ENCODE measurements at regions not wholly inside any gene's neighbourhood (a gene's known extent, or its start where the extent isn't known, plus 50 kb on each side); places are given as distances from the start of the nearest gene placed in this dataset.

GRCh38 chr2:226213717-226214116 is 585.9 kb downstream of the IRS1 start:
- DNase-seq (ENCODE audit: low read depth): peak; percentile 4

- DNase-seq (ENCODE audit: low read depth): peak; percentile 14
Observed at GRCh38 chr2:226211439-226211838, 588.2 kb downstream of the IRS1 start.

GRCh38 chr2:226208726-226209125 is 590.9 kb downstream of the IRS1 start:
- DNase-seq (ENCODE audit: low read depth): no peak

GRCh38 chr2:226207671-226208070 is 591.9 kb downstream of the IRS1 start:
- no peak for DNase-seq (ENCODE audit: low read depth)

- DNase-seq (ENCODE audit: low read depth): no peak
Observed at GRCh38 chr2:226199555-226199954, 600.1 kb downstream of the IRS1 start.

- no peak for DNase-seq (ENCODE audit: low read depth)
Observed at GRCh38 chr2:226198956-226199355, 600.7 kb downstream of the IRS1 start.

- peak; percentile 9 for DNase-seq (ENCODE audit: low read depth)
Observed at GRCh38 chr2:226190479-226191252, 609.0 kb downstream of the IRS1 start.

GRCh38 chr2:226189061-226189460 is 610.6 kb downstream of the IRS1 start:
- DNase-seq (ENCODE audit: low read depth): no peak

DNA sequence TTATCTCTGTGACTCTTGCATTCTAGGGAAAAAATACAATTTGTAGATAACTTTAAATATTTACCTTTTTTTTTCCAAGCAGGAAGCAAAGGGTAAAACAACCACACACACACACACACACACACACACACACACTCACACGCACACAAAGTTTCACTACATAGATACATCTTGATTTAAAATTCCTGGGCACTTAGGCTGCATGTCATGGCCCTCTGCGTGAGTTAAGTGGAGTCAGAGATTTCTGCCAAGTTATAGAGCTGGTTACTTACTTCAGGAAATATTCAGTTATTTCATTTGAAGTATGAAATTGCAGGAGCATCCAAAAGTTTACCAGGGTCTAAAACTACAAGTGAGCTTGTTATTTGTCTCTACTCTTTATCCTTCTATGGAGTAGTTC is 612.0 kb downstream of the IRS1 start:
- peak; percentile 7 for DNase-seq (ENCODE audit: low read depth)

DNA sequence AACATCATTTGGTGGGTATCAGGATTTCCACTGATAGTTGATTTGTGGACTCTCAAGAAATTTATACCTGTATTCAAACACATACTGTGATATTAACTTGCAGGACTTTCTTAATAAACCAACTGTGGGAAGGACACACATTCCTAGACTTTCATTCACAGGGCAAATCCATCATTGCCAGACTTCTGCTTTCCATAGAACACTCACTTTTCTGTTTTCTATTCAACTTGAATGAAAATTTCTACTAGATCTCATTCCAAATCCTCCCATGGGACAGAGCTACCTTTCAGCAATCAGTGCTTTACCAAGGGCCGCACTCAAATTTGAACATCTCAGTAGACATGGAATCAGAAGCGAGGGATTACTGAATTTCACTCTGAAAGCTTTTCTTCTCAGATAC is 612.5 kb downstream of the IRS1 start:
- no peak for DNase-seq (ENCODE audit: low read depth)

DNA sequence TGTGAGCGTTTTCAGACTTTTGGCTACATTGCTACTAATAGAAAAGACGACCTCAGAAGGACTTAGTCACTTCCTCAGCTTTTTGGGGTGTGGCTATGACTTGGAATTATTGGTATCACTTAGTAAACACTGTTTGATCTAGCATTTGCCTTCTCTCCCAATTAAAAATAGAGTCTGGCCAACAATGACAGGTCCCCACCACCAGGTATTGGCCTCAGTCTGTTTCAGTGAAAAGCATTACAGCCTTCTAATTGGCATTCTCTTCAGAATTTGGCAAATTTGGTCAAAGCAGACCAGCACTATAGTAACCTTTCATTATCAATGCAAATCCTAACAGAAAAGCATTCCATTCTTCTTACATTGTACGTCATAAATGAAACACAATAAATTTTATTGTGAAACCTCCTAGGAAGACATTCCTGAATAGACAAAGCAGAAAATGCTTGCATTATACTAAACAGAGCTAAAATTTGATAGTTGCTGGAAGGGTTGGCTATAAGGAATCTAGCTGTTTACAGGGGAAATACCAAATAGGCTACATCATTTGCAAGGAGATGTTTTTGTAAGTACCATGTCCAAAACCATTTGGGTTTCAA is 613.9 kb downstream of the IRS1 start:
- peak; percentile 38 for DNase-seq (ENCODE audit: low read depth)

GRCh38 chr2:226184940-226185615 is 614.5 kb downstream of the IRS1 start:
- DNase-seq (ENCODE audit: low read depth): peak; percentile 25

- no peak for DNase-seq (ENCODE audit: low read depth)
Observed at GRCh38 chr2:226184540-226184939, 615.1 kb downstream of the IRS1 start.

DNA sequence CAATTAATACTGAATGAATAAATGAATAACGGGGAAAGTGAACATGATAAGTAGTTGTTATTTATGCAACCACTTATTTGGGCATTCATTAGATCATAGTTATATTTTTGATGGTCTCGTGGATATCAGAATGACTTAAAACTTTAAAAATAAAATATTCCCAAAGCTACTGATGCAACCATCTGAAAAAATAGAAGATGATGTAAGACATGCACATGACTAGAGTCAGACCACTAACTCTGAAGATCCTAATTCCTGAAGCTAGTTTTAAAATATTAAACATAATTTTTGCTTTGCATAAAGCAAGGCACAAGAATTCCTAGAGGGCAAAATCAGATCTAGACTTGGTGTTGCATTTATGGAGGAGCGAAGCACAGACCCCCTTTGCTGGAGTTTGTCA is 616.1 kb downstream of the IRS1 start:
- DNase-seq (ENCODE audit: low read depth): no peak

- no peak for DNase-seq (ENCODE audit: low read depth)
Observed at GRCh38 chr2:226183033-226183432, 616.6 kb downstream of the IRS1 start.

GRCh38 chr2:226181909-226182308 is 617.7 kb downstream of the IRS1 start:
- DNase-seq (ENCODE audit: low read depth): no peak

GRCh38 chr2:226180281-226180884 is 619.2 kb downstream of the IRS1 start:
- DNase-seq (ENCODE audit: low read depth): no peak

DNA sequence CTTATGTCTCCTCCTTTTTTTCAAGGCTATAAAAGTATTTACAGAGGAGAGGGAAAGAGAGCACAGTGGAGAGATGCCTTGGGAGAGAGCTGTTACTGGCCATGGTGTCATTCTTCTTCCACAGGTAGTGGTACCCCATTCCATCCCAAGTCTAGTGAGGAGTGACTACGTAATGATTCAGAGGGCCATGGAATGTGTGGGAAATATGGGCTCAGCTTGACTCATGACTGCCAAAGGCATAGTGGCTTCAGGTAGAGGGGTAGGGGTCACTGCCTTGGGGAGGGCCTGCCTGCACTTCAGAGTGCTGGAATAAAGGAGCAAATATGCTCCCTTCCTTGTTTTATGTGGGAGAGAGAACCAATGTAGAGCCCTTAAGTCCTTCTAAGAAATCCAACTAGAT is 620.6 kb downstream of the IRS1 start:
- no peak for DNase-seq (ENCODE audit: low read depth)

GRCh38 chr2:226176283-226176984 is 623.2 kb downstream of the IRS1 start:
- no peak for DNase-seq (ENCODE audit: low read depth)

DNA sequence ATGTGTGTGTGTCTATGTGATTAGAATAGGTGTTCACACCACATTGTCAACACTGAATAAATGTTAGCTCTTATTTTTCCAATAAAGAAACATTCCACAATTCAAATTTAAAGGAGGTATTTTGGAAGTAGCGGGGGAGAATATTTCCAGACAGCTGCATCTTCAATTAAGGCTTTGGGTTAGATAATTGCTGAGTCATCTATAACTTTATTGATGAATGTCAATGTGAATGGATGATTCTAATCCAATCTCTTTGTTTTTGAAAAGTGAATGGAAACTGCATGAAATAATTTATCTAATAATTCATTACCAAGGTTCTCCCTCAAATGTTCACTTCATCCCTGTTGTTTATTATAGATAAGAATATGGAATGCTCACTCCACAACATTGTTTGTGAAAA is 625.2 kb downstream of the IRS1 start:
- no peak for DNase-seq (ENCODE audit: low read depth)

- DNase-seq (ENCODE audit: low read depth): no peak
Observed at GRCh38 chr2:226172939-226173338, 626.7 kb downstream of the IRS1 start.

DNA sequence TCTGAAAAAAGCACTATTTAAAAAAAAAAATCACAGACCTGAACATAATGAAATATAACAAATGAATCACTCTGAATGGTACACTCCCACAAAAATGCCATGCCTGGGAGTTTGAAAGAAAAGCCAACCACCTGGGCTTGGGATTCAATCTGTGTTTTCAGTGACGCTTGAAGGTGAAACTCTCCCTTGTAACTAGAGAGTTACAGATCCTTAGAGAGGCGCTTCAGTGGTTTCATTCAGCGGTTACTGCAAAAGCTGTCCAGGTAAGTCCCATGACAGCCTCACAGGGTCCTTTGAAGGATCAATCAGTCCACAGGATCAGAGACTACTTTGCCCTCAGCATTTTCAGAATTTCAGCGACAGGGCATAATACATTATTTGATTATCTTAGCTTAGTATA is 627.3 kb downstream of the IRS1 start:
- no peak for DNase-seq (ENCODE audit: low read depth)

Measured in Daoy (cell line).